Prostate gland (tissue), 2 donors: ENCODE measurements at regions not wholly inside any gene's neighbourhood (a gene's known extent, or its start where the extent isn't known, plus 50 kb on each side); places are given as distances from the start of the nearest gene placed in this dataset.

Experiments used
- DNase-seq: peaks from one replicate; pipeline ENCODE4 v3.0.0-alpha.2; 2019; ENCODE audit warnings: low spot score
- H3K27ac ChIP-seq, 2 donors: fragments of 200-600 bp; sonication (generic); 2 replicates each; pipeline ENCODE4 v1.5.1; 2017 to 2019
- H3K27me3 ChIP-seq: fragments of 200-600 bp; sonication (generic); replicated peaks from 2 replicates; pipeline ENCODE4 v1.5.1; 2019; ENCODE audit not compliant: insufficient read depth
- H3K36me3 ChIP-seq, 2 donors: fragments of 200-600 bp; sonication (generic); 1 replicate in 1 of 2; 2 replicates in 1 of 2; pipeline versions ENCODE4 v1.5.1 to v1.8.1; 2017 to 2019
- H3K4me1 ChIP-seq: fragments of 200-600 bp; sonication (generic); replicated peaks from 2 replicates; pipeline ENCODE4 v1.5.1; 2019
- H3K4me3 ChIP-seq, 2 donors: fragments of 200-600 bp; sonication (generic); 2 replicates each; pipeline ENCODE4 v1.5.1; 2017 to 2019
- H3K9me3 ChIP-seq: fragments of 200-600 bp; sonication (generic); 2 replicates; pipeline ENCODE4 v1.5.1; 2017
- CTCF ChIP-seq, 4 experiments: fragments of 200-600 bp in 2 of 4; fragments of 450-650 bp in 2 of 4; sonication (generic) in 2 of 4; IDR thresholded peaks; 1 replicate in 3 of 4; 2 replicates in 1 of 4; pipeline ENCODE4 v1.5.1; 2016 to 2019; ENCODE audit warnings: antibody characterized with exemption in 4 of 4, mild to moderate bottlenecking in 2 of 4, moderate library complexity in 2 of 4
- POLR2A ChIP-seq: fragments of 450-650 bp; IDR thresholded peaks from one replicate; pipeline ENCODE4 v1.6.1; 2016; ENCODE audit warnings: antibody characterized with exemption, mild to moderate bottlenecking
- POLR2AphosphoS5 ChIP-seq: sonication (generic); formaldehyde crosslinking; IDR thresholded peaks from one replicate; pipeline ENCODE4 v1.6.1; 2017; ENCODE audit warnings: antibody characterized with exemption
- WGBS: methylation state at CpG from one replicate; pipeline ENCODE4 v1.1.5; 2018; 5-methylcytosine and 5-hydroxymethylcytosine counted together
- intact Hi-C: fragments of 100-400 bp; cut with DNase I; formaldehyde crosslinking; loops from one replicate; pipeline ENCODE4 v1.14.2; 2022

- intact Hi-C loops, result no loop called here
- H3K36me3 ChIP-seq, result no peaks in the 10 kb centered on the region
- no peaks in the 10 kb centered on the region for H3K4me1 ChIP-seq
- no peaks in the 10 kb centered on the region for H3K27me3 ChIP-seq
- WGBS, result 82% methylated on average over 9 of the region's 9 CpGs
- TF ChIP-seq CTCF (IDR thresholded peaks at IDR 0.05) (no peak), POLR2AphosphoS5 (no peak), POLR2A (no peak)
- no peak for DNase-seq
- no peak overlapping the region for H3K4me3 ChIP-seq
- H3K9me3 ChIP-seq, result no peaks in the 10 kb centered on the region
- H3K27ac ChIP-seq, result no peak overlapping the region
These were observed 825.6 kb downstream of the TBC1D22A start for GRCh38 chr22:47587861-47588577.

GRCh38 chr22:47587361-47587760, 824.9 kb downstream of the TBC1D22A start:
- intact Hi-C loops, result no loop called here

GRCh38 chr22:47586946-47587345, 824.5 kb downstream of the TBC1D22A start:
- WGBS, result 64% methylated on average over 6 of the region's 6 CpGs
- no peak overlapping the region for H3K27ac ChIP-seq
- TF ChIP-seq POLR2A, result no peak
- TF ChIP-seq POLR2AphosphoS5, result no peak
- no peak for TF ChIP-seq CTCF (IDR thresholded peaks at IDR 0.05)
- H3K4me3 ChIP-seq, result no peak overlapping the region
- H3K27me3 ChIP-seq, result no peaks in the 10 kb centered on the region
- H3K36me3 ChIP-seq, result no peaks in the 10 kb centered on the region
- DNase-seq, result no peak
- intact Hi-C loops, result no loop called here
- no peaks in the 10 kb centered on the region for H3K9me3 ChIP-seq
- H3K4me1 ChIP-seq, result no peaks in the 10 kb centered on the region

More at GRCh38 chr22:47587361-47587760, 824.9 kb downstream of the TBC1D22A start:
- H3K36me3 ChIP-seq, result no peaks in the 10 kb centered on the region
- H3K27ac ChIP-seq, result no peak overlapping the region
- no peak overlapping the region for H3K4me3 ChIP-seq
- WGBS, result 81% methylated on average over 7 of the region's 7 CpGs
- no peaks in the 10 kb centered on the region for H3K9me3 ChIP-seq
- H3K27me3 ChIP-seq, result no peaks in the 10 kb centered on the region
- no peak for TF ChIP-seq POLR2A
- no peak for TF ChIP-seq POLR2AphosphoS5
- TF ChIP-seq CTCF (IDR thresholded peaks at IDR 0.05), result no peak
- DNase-seq, result no peak
- H3K4me1 ChIP-seq, result no peaks in the 10 kb centered on the region

GRCh38 chr22:47586038-47586437, 823.6 kb downstream of the TBC1D22A start:
- no peaks in the 10 kb centered on the region for H3K4me1 ChIP-seq
- H3K36me3 ChIP-seq, result no peaks in the 10 kb centered on the region
- H3K9me3 ChIP-seq, result no peaks in the 10 kb centered on the region
- no peak overlapping the region for H3K4me3 ChIP-seq
- DNase-seq, result no peak
- WGBS, result 76% methylated on average over 3 of the region's 3 CpGs
- H3K27me3 ChIP-seq, result no peaks in the 10 kb centered on the region
- no peak for TF ChIP-seq POLR2AphosphoS5
- TF ChIP-seq POLR2A, result no peak
- H3K27ac ChIP-seq, result no peak overlapping the region
- intact Hi-C loops, result no loop called here

- Histone ChIP-seq H3K9me3 (no peaks in the 10 kb centered on the region), H3K4me1 (no peaks in the 10 kb centered on the region), H3K27me3 (no peaks in the 10 kb centered on the region), H3K36me3 (no peaks in the 10 kb centered on the region), H3K27ac (no peak overlapping the region), H3K4me3 (no peak overlapping the region)
- DNase-seq, result no peak
- intact Hi-C loops, result no loop called here
- TF ChIP-seq POLR2A (no peak), POLR2AphosphoS5 (no peak), CTCF (IDR thresholded peaks at IDR 0.05) (no peak)
- WGBS, result 75% methylated on average over 2 of the region's 2 CpGs
These were observed 821.6 kb downstream of the TBC1D22A start for GRCh38 chr22:47583959-47584562.
